Breast epithelium (tissue), 3 donors: ENCODE measurements at regions not wholly inside any gene's neighbourhood (a gene's known extent, or its start where the extent isn't known, plus 50 kb on each side); places are given as distances from the start of the nearest gene placed in this dataset.

Experiments used
- POLR2A ChIP-seq: fragments of 450-650 bp; IDR thresholded peaks from one replicate; pipeline ENCODE4 v1.6.1; 2016; ENCODE audit warnings: antibody characterized with exemption, mild to moderate bottlenecking, moderate library complexity
- TF ChIP-seq, protein P1 (sequence below), 3 donors: fragments of 450-650 bp; IDR thresholded peaks; one replicate each; pipeline ENCODE4 v1.5.1; 2016 to 2017; ENCODE audit warnings: antibody characterized with exemption in 3 of 3, mild to moderate bottlenecking in 3 of 3, moderate library complexity in 3 of 3

DNA sequence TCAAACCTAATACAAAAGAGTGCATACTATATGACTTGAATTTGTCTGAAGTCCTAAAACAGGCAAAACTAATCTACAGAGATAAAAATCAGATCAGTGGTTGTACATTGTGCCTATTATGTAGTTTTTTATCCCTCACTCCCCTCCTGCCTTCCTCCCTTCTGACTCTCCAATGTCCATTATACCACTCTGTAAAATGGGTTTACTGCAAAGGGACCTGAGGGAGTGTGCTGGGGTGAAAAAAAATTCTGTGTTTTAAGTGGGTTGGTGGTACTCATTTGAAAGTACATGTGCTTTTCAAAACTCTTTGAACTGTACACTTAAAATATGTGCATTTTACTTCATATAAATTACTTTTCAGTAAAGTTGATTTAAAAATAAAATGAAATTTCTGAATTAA lies 89.0 kb upstream of the UBE2E3 start:
- no peak for TF ChIP-seq POLR2A
- TF ChIP-seq, protein P1, sequence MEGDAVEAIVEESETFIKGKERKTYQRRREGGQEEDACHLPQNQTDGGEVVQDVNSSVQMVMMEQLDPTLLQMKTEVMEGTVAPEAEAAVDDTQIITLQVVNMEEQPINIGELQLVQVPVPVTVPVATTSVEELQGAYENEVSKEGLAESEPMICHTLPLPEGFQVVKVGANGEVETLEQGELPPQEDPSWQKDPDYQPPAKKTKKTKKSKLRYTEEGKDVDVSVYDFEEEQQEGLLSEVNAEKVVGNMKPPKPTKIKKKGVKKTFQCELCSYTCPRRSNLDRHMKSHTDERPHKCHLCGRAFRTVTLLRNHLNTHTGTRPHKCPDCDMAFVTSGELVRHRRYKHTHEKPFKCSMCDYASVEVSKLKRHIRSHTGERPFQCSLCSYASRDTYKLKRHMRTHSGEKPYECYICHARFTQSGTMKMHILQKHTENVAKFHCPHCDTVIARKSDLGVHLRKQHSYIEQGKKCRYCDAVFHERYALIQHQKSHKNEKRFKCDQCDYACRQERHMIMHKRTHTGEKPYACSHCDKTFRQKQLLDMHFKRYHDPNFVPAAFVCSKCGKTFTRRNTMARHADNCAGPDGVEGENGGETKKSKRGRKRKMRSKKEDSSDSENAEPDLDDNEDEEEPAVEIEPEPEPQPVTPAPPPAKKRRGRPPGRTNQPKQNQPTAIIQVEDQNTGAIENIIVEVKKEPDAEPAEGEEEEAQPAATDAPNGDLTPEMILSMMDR (IDR thresholded peaks at IDR 0.05): no peak
